Motor neuron (in vitro differentiated cells): ENCODE measurements at regions not wholly inside any gene's neighbourhood (a gene's known extent, or its start where the extent isn't known, plus 50 kb on each side); places are given as distances from the start of the nearest gene placed in this dataset.

Experiments used
- ATAC-seq, 8 experiments: fragments of 200-7000 bp; cut with Tn5 transposase; replicated peaks in 6 of 8; 2 replicates each; pipeline ENCODE4 v1.8.0; 2021; ENCODE audit warnings: mild to moderate bottlenecking in 8 of 8, moderate library complexity in 8 of 8
- H3K27ac ChIP-seq, 2 donors: fragments of 250-450 bp; sonication (Bioruptor Pico); 2 replicates each; pipeline ENCODE4 v1.9.0; 2021; ENCODE audit warnings: antibody characterized with exemption in 2 of 2, mild to moderate bottlenecking in 2 of 2, moderate library complexity in 1 of 2
- H3K4me1 ChIP-seq, 2 donors: fragments of 250-450 bp; sonication (Bioruptor Pico); replicated peaks in 1 of 2; 2 replicates each; pipeline ENCODE4 v1.6.1; 2021; ENCODE audit warnings: antibody characterized with exemption in 2 of 2, mild to moderate bottlenecking in 2 of 2, moderate library complexity in 1 of 2
- H3K4me3 ChIP-seq, 5 donors: fragments of 250-450 bp; sonication (Bioruptor Pico); 2 replicates each; pipeline ENCODE4 v1.9.0; 2021; ENCODE audit warnings: antibody characterized with exemption in 5 of 5, mild to moderate bottlenecking in 5 of 5, moderate library complexity in 4 of 5
- WGBS, 10 experiments: fragments of 450-650 bp; shearing (Covaris generic); methylation state at CpG; one replicate each; pipeline ENCODE4 v1.0.0; 2022; 5-methylcytosine and 5-hydroxymethylcytosine counted together
- in situ Hi-C, 9 experiments: fragments of 400-800 bp; cut with MboI; loops; one replicate each; pipeline ENCODE4 v1.15.0; 2021; ENCODE audit warnings: low sequenced_read_pairs in 9 of 9, low pct_unique_long_range_greater_than_20kb in 2 of 9; ENCODE audit not compliant: unreplicated experiment in 9 of 9

DNA sequence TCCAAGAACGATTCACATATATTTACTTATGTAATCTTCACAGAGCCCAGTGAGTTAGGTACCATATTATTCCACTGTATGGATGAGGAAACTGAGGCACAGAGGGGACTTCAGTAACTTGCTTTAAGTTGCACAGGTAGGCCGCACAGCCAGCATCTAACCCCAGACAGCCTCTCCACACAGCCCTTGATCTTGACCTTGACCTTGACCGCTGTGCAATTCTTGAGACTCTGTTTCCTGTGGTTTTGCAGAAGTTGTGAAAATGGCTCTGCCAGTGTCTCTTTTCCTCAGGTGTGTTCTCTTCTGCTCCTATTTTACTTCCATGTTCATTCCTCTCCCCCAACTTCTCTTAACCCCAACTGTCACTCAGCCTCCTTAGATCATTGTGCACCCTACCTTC lies 206.5 kb downstream of the SOX11 start:
- ATAC-seq: no peak
- Histone ChIP-seq H3K27ac (no peak overlapping the region), H3K4me1 (peaks cover 7% of the 10 kb centered on the region in 2 donors), H3K4me3 (no peak overlapping the region)
- 20 to 100% (median 90%) methylated on average over 1 to 3 of the region's 3 CpGs; no CpG with 5 or more reads in 2 of the 10 experiments for WGBS, 10 experiments
- in situ Hi-C loops: no loop called here

DNA sequence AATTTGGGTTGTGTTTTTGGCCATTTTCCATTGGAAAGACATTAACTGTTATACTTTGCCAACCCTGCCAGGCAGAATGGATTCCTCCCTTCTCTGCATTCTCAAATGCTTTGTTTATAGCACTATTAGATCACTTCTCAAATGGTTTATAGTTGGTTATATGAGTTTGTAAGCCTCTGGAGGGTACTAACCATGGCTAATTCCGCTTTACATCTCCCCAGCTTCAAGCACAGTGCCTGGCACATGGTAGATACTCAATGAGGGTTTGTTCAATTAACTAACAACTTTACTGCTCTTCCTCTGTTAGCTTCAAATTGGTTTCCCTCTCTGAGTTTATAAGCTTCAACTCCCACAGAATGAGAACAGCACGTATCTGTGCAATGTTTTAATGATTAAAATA lies 213.5 kb downstream of the SOX11 start:
- in situ Hi-C loops: no loop called here
- no peak overlapping the region for H3K4me3 ChIP-seq
- peaks cover 12 to 13% of the 10 kb centered on the region in 2 donors for H3K4me1 ChIP-seq
- 0 to 100% (median 60%) methylated on average over 1 to 2 of the region's 2 CpGs; no CpG with 5 or more reads in 2 of the 10 experiments for WGBS, 10 experiments
- no peak overlapping the region for H3K27ac ChIP-seq
- no peak for ATAC-seq

DNA sequence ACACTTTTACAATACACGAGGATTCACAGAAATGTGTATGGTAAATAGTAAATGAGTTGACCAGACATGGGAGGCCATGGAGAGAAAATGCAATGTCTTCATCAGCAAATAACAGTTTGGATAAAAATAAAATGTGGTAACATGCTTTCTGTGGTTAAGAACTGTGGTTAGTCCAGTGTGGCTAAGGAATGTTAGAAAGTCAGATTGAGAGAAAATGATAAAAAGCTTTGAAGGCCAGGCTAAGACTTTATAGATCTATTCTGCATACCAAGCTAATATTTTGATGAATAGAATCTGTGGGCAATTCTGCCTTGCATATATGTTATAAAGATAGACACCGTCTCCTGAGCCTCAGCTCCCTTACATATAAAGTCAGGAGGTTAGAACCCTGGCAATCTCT lies 215.9 kb downstream of the SOX11 start:
- WGBS, 10 experiments: 25 to 100% (median 73%) methylated on average over 1 to 2 of the region's 2 CpGs
- Histone ChIP-seq H3K27ac (no peak overlapping the region), H3K4me3 (no peak overlapping the region), H3K4me1 (peaks cover 10 to 12% of the 10 kb centered on the region in 2 donors)
- ATAC-seq: no peak
- in situ Hi-C loops: no loop called here

DNA sequence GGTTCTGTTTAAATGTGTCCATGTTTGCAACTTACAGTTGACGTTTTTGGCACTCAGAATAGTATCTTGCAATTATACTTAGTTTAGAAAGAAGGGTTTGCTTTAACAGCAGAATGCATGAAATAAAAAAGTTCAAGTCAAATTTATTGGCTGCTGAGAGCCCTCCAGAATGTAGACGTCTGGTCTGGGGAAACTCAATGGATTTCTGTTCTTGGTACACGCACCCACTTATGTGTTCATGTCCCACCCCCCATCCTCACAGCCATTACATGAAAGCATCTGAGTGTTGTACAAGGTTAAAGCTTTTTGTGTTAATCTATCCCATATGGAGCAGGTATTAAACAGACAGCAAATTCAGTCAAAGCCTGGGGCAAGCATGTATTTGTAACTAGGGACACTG lies 219.5 kb downstream of the SOX11 start:
- peaks cover 9 to 11% of the 10 kb centered on the region in 2 donors for H3K4me1 ChIP-seq
- in situ Hi-C loops: no loop called here
- no peak for ATAC-seq
- no peak overlapping the region for H3K4me3 ChIP-seq
- no peak overlapping the region for H3K27ac ChIP-seq
- 0 to 100% (median 60%) methylated on average over 1 to 3 of the region's 3 CpGs; no CpG with 5 or more reads in 1 of the 10 experiments for WGBS, 10 experiments

DNA sequence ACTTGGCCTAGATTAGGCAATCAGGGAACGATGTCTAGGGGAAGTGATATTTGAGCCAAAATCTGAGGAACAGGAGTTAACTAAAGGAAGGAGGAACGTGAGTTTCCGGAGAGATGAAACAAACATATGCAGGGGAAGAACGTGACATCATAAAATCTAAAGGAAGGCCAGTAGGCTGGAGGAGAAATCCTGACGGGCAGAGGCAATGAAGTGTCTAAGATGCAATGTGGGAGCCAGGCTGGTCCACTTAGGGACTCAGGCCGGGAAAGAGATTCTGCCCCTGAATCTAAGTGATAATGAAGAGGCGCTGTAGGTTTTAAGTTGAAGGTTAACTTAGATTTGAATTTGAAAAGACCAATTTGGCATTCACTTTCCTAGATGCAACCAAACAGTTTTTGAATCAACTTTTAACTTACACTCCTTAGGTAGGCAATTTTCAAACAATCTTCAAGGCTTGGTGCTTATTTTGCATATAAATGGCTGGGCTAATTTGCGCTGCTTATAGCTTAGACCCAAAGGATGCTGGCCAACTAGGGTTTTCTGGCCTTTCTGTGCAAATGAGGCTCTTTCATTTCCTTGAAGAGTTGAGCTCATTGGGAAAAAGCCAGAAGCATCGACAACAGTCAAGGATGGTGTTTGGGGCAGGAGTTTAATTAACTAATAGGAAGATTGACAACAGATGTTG lies 221.7 kb downstream of the SOX11 start:
- H3K4me3 ChIP-seq: no peak overlapping the region
- no peak overlapping the region for H3K27ac ChIP-seq
- 11 to 95% (median 61%) methylated on average over 3 to 9 of the region's 9 CpGs for WGBS, 10 experiments
- H3K4me1 ChIP-seq: peaks cover 7 to 11% of the 10 kb centered on the region in 2 donors
- in situ Hi-C loops: no loop called here
- no peak for ATAC-seq

DNA sequence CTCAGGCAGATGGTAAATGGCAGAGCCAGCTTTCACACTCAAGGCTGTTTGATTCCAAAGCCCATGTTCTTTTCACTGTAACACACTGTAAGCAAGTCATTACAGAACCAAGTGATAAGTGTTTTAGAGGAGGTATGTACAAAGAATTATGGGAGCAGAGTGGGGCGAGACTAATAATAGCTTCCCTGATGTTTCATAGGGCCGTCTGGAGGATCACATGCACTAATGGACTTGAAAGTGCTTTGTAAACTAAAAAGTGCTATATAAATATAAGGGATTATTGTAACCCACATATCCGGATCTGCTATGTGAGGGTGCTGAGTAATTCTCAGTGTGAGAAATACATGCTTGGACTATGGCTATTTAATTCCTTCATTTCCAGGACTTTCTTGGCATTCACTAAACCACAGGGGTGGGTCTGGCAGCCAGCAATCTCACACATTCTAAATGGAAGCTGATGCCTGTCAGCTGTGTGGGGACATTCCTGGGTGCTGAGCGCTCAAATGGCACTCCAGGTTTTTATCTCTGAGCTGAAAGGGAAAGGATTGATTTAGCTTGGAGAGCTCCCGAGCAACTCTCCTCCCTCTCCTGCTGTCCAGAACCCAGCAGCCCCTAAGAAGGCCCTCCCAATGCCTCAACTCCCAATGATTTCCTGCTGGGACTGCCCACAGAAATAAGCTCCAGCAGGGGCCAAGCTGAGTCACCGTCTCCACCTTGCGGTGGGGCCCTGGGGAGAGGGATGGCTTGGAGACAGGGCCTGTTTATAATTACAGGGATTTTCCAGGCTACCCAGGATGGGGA lies 222.8 kb downstream of the SOX11 start:
- in situ Hi-C loops: no loop called here
- Histone ChIP-seq H3K4me1 (peaks cover 7 to 11% of the 10 kb centered on the region in 2 donors), H3K27ac (no peak overlapping the region), H3K4me3 (no peak overlapping the region)
- ATAC-seq: peak in 6 of 8 experiments; percentile 80 to 94 (median 94)
- 0 to 80% (median 59%) methylated on average over 1 to 6 of the region's 7 CpGs for WGBS, 10 experiments

DNA sequence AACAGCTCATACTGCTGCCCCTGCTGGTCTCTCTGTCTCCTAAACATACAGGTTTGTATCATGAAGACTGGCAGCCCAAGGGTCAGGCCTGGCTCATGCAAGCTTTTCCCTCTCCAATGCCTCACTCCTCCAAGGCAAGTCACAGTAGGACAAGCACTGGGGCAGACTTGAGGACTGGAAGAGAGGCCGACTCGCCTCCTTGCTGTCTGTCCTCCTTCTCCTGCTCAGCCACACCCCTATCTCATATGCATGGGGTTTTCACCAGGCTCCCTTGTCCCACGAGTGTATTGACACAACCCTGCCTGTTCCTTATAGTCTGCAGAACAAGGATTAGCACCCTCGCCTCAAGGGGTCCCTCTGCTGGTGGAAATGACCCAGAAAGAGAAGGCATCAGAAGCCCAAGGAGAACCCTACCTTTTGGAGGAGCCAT lies 223.7 kb downstream of the SOX11 start:
- peaks cover 7 to 11% of the 10 kb centered on the region in 2 donors for H3K4me1 ChIP-seq
- ATAC-seq: peak in 2 of 8 experiments; percentile 6 to 55
- H3K27ac ChIP-seq: no peak overlapping the region
- no peak overlapping the region for H3K4me3 ChIP-seq
- in situ Hi-C loops: no loop called here
- WGBS, 10 experiments: 0 to 71% (median 53%) methylated on average over 1 to 3 of the region's 4 CpGs; no CpG with 5 or more reads in 5 of the 10 experiments

DNA sequence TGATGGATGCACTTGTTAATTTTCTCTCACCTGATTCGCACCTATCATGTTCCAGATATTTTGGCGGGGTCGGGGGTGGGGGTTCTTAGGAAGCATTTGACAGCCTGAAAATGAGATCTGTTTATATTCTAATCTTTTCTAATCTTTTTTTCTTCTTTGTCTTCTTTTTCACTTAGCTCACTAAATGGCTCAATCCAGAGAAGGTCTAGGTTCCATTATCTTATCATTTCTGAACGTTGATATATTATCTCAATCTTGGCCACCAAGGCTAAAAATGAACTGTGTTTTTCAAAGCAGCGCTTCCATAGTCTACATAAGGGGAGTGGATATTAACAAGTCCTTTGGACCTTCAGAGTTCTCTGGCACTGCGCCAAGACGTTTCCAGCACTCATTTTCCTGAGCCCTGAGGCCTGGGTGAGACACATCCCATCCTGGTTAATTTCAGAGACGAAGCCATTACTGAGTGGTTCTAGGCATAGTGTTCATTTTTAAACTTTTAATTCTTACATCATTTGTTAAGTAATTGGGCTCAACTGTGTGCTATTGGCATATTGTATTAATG lies 229.0 kb downstream of the SOX11 start:
- 0 to 86% (median 74%) methylated on average over 2 to 8 of the region's 8 CpGs for WGBS, 10 experiments
- in situ Hi-C loops: no loop called here
- no peak for ATAC-seq
- Histone ChIP-seq H3K4me3 (no peak overlapping the region), H3K27ac (no peak overlapping the region), H3K4me1 (peaks cover 6 to 14% of the 10 kb centered on the region in 2 donors)

DNA sequence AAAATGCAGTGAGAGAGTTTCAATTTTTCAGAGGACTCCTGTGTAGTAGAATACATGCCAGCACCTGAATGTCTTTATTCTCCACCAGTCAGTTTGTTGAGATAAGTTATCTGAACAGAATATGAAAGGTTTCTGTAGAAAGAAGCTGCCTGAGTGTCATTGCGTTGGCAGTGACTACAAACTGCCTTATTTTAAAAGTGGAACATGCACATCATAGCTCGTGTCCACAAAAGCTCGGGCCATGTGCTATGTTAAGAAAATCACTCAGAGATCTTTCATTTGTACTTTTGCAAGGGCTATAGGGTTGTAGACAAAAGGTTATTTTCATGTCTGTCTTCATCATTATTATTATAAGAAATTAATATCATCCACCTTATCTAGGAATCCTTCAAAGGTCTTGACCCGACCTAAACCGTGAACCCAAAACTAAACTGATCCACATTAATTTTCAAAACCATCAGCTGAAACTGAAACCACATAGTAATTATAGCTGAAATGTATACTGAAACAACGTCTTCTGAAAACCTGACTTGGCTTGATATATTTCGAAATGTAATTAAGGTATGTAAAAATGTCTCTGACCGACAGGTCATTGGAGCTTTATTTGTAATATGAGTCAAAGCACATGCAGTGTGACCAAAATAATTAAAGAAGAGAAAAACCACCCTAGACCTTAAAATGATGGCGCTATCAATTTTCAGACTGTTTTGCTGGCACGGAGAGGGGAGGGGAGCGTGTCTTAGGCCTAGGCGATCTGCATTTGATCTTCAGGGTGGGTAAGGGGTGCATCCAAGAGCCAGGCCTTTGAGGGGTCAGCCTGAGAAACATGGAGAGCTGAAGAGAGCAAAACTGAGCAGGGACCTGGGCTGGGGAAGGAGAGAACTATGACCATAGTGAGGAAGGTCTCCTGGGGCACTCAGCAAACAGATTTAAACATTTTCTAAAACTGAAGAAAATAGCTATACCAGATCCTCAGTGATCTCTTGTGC lies 232.1 kb downstream of the SOX11 start:
- WGBS, 10 experiments: 25 to 100% (median 87%) methylated on average over 1 to 12 of the region's 12 CpGs
- in situ Hi-C loops: no loop called here
- Histone ChIP-seq H3K4me1 (peaks cover 16 to 26% of the 10 kb centered on the region in 2 donors), H3K4me3 (no peak overlapping the region), H3K27ac (no peak overlapping the region)
- ATAC-seq: peak in 1 of 8 experiments; percentile 28

DNA sequence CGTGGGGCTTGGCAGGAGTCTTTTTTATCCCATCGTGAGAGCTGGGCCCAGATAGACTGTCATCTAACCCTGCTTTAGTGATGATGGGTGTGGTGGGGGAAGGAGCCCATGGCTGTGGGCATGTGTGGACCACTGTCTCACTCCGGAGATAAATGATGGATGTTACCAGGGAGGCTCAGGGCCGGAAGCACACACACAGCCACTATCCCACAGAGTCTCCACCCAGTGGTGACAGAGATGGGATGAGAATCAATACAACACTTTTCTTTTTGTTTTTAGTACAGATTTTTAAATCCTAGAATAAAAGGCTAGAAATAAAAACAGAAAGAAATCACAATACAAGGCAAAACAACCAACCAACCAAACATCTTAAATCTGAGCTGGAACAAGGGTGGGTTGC lies 233.4 kb downstream of the SOX11 start:
- H3K4me1 ChIP-seq: peaks cover 16 to 26% of the 10 kb centered on the region in 2 donors
- ATAC-seq: peak in 5 of 8 experiments; percentile 59 to 72 (median 63)
- no peak overlapping the region for H3K27ac ChIP-seq
- in situ Hi-C loops: no loop called here
- 20 to 95% (median 42%) methylated on average over 1 to 2 of the region's 4 CpGs; no CpG with 5 or more reads in 2 of the 10 experiments for WGBS, 10 experiments
- H3K4me3 ChIP-seq: no peak overlapping the region

DNA sequence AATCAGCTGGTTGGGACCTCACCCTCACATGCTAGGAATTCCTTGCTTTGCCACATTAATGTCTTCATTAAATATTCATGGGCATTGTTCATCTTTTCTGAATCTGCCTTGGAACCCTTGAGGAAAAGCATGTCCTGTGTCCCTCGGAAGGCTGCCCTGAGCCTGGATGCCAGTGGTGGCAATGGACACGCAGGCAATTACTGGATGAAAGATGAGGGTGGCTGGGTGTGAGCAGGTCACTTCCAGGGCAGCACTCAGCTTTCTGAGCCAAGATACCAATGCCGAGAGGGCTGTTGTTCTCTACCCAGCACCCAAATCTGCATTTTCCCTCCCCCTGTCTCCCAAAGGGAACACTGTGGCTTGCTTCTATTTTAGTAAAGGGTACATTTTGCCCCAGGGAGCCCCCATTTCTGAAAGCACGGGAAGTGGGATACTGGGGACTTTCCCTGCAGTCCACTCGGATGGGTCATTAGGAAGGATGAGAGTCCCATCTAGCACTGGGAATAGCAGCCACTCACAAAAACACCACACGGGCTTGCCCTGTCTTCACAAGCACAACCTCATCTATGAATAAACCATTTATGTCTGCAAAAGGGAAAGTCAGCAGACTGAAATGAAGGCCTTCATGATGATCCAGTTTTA lies 234.8 kb downstream of the SOX11 start:
- in situ Hi-C loops: no loop called here
- Histone ChIP-seq H3K4me1 (peaks cover 16 to 26% of the 10 kb centered on the region in 2 donors), H3K4me3 (no peak overlapping the region), H3K27ac (peak overlapping the region in 1 of 2 donors; percentile 21)
- ATAC-seq: peak in 5 of 8 experiments; percentile 77 to 91 (median 88)
- WGBS, 10 experiments: 0 to 52% (median 5%) methylated on average over 1 to 4 of the region's 6 CpGs; no CpG with 5 or more reads in 1 of the 10 experiments
